ENCODE measurements at regions not wholly inside any gene's neighbourhood (a gene's known extent, or its start where the extent isn't known, plus 50 kb on each side); places are given as distances from the start of the nearest gene placed in this dataset.

- TF ChIP-seq CTCF (conservative IDR thresholded peaks at IDR 0.05; ENCODE audit: low read depth) = no peak
- H3K27ac ChIP-seq = no peak overlapping the region
- POLR2A ChIA-PET (ENCODE audit: low non-redundant PET) = no interaction called here
Observed at GRCh38 chr16:6956511-6956910, 376.1 kb upstream of the RBFOX1 start.

GRCh38 chr16:6955303-6955702 is 377.3 kb upstream of the RBFOX1 start:
- ChIA-PET CTCF (no interaction called here), POLR2A (ENCODE audit: low non-redundant PET) (no interaction called here)
- TF ChIP-seq CTCF (conservative IDR thresholded peaks at IDR 0.05; ENCODE audit: low read depth) = no peak
- no peak for DNase-seq (ENCODE audit: low spot score)
- no peak overlapping the region for H3K27ac ChIP-seq

More at GRCh38 chr16:6956511-6956910, 376.1 kb upstream of the RBFOX1 start:
- CTCF ChIA-PET = no interaction called here
- no peak for DNase-seq (ENCODE audit: low spot score)

GRCh38 chr16:6949240-6949639 is 383.4 kb upstream of the RBFOX1 start:
- TF ChIP-seq CTCF (conservative IDR thresholded peaks at IDR 0.05; ENCODE audit: low read depth) = no peak
- H3K27ac ChIP-seq = no peak overlapping the region
- ChIA-PET CTCF (no interaction called here), POLR2A (ENCODE audit: low non-redundant PET) (interaction anchor here (0.6 kb wide), 1 partner anchor 1489 kb away, joined by 5 read pairs; no protein-coding TSS in a partner anchor)
- DNase-seq (ENCODE audit: low spot score) = no peak

GRCh38 chr16:6947291-6947690 is 385.4 kb upstream of the RBFOX1 start:
- POLR2A ChIA-PET (ENCODE audit: low non-redundant PET) = no interaction called here
- TF ChIP-seq CTCF (conservative IDR thresholded peaks at IDR 0.05; ENCODE audit: low read depth) = no peak
- no peak overlapping the region for H3K27ac ChIP-seq
- no peak for DNase-seq (ENCODE audit: low spot score)
- CTCF ChIA-PET = no interaction called here

- ChIA-PET POLR2A (ENCODE audit: low non-redundant PET) (no interaction called here), CTCF (no interaction called here)
- no peak for DNase-seq (ENCODE audit: low spot score)
- TF ChIP-seq CTCF (conservative IDR thresholded peaks at IDR 0.05; ENCODE audit: low read depth) = no peak
- no peak overlapping the region for H3K27ac ChIP-seq
Observed at GRCh38 chr16:6946802-6947201, 385.8 kb upstream of the RBFOX1 start.

DNA sequence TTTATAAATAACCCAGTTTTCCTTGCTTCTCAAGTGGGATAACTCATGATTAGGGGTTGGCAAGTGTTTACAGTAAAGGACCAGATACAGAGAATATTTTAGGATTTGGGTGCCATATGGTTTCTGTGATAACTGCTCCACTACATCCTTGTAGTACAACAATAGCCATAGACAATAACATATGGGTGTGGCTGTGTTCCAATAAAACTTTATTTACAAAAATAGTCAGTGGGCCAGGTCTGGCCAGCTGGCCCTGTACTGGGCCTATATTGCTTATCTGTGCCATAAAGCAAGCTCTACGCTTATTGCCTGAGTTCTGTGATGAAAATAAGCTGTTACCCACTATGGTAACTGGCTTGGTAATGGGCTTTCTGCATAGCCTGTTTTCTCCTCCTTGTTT is 386.5 kb upstream of the RBFOX1 start:
- POLR2A ChIA-PET (ENCODE audit: low non-redundant PET) = no interaction called here
- no peak overlapping the region for H3K27ac ChIP-seq
- DNase-seq (ENCODE audit: low spot score) = no peak
- no peak for TF ChIP-seq CTCF (conservative IDR thresholded peaks at IDR 0.05; ENCODE audit: low read depth)
- CTCF ChIA-PET = no interaction called here

- no peak for TF ChIP-seq CTCF (conservative IDR thresholded peaks at IDR 0.05; ENCODE audit: low read depth)
- CTCF ChIA-PET = no interaction called here
- no peak overlapping the region for H3K27ac ChIP-seq
- DNase-seq (ENCODE audit: low spot score) = no peak
- POLR2A ChIA-PET (ENCODE audit: low non-redundant PET) = no interaction called here
Observed at GRCh38 chr16:6940968-6941367, 391.7 kb upstream of the RBFOX1 start.

All from RWPE1 (cell line).